ENCODE measurements at regions not wholly inside any gene's neighbourhood (a gene's known extent, or its start where the extent isn't known, plus 50 kb on each side); places are given as distances from the start of the nearest gene placed in this dataset.

DNA sequence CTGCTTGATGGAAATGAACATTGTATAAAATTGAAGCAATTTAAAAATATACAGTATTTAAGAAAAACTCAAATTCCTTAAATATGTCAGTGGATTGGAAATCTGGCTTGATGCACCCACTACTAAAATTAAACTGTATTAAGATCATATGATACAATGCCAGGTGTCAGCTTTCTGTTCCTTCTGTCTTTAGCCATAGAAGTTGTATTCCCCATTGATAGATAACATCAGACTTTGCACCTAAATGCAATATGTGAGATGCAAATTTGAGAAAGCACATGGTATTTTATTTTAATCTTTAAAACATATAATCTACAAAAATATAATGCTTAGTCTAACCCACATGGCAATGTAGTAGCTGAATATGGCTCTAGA lies 697.4 kb upstream of the WWC1 start:
- no peak for DNase-seq (ENCODE audit: extremely low read depth in 1 of 2, low read depth in 1 of 2)

DNA sequence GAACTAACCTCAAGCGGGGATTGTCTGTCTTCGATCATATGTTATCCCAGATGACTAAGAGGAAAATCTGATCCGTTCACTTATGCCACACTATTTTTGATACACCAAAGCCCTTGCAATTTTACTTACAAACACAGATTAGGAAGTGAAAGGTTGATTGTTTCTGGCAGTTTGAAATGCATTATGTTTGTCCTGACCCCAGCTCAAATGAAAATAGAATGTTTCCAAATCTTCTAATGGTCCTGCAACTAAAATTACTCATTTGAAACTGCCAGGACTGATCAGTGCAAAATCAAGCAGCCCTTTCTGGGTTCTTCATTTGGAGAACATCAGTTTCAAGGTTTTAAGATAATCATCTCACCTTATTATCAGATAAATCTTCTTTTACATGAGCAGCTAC lies 696.7 kb upstream of the WWC1 start:
- no peak for DNase-seq (ENCODE audit: extremely low read depth in 1 of 2, low read depth in 1 of 2)

DNA sequence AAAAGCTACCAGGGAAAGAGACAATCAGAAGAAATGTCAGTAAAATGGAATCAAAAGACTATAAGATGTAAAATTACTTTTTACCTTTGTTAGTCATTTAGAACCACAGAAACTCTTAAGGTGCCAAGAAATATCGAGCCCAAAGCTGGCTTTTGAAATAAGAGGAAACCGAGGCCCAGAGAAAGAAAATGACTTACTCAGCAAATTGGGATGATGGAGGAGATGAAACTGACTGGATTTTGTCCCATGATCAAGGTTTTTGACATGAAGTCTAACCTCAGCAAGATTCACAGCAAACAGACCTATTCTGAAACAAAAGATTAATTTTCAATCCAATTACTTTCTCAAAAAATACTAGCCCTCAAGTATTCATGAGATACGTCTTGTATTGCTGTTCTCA lies 696.2 kb upstream of the WWC1 start:
- DNase-seq (ENCODE audit: extremely low read depth in 1 of 2, low read depth in 1 of 2): no peak

DNA sequence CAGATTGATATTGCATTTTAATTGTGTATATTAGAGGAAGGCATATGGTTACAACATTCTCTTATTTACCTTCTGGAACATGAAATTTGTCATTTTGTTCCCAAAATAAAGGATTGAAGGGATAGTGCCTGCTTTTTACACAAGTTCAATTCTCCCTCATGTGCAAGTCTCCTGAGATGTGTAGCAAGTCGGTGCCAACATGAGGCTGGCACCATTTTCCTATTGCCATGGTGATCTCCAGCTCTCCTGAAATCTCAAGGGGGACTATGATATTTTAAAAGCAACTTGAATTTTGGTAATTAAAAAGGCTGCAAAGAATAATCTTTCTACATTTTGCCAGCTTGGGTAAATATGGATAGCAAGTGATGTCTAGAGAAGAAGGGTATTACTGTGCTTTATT lies 693.3 kb upstream of the WWC1 start:
- no peak for DNase-seq (ENCODE audit: extremely low read depth in 1 of 2, low read depth in 1 of 2)

DNA sequence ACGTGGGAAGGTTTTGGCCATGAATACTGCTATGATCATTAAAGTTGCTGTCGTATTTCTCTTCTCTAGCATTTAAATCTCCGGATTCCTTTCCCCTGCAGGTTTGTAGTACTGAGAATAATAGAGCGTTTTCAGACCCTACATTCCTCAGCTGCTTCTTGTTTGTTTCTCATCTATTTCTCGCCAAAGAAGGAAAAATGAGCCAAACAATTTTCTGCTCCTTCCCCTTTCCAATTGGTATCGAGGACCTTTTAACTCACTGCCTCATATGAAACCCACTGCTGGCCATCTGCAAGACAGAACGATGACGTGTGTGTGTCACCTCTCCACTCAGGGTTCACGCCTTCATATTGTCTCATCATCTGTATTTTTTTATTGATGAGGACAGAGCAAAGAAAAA lies 689.4 kb upstream of the WWC1 start:
- DNase-seq (ENCODE audit: extremely low read depth in 1 of 2, low read depth in 1 of 2): no peak

DNA sequence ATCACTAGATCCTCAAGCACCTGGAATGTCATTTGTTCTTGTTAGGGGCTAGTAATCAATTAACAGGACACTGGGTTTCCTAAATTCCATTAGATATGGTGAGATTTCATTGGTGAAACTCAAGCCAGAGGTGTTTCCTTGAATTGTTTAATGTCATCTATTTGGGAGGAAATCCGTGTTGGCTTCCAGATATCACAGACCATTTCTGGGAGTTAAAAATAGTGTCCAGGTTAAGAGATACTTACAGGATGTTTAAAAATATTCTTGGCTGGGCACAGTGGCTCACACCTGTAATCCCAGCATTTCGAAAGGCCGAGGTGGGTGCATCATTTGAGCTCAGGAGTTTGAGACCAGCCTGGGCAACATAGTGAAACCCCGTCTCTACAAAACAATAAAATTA lies 688.3 kb upstream of the WWC1 start:
- no peak for DNase-seq (ENCODE audit: extremely low read depth in 1 of 2, low read depth in 1 of 2)

DNA sequence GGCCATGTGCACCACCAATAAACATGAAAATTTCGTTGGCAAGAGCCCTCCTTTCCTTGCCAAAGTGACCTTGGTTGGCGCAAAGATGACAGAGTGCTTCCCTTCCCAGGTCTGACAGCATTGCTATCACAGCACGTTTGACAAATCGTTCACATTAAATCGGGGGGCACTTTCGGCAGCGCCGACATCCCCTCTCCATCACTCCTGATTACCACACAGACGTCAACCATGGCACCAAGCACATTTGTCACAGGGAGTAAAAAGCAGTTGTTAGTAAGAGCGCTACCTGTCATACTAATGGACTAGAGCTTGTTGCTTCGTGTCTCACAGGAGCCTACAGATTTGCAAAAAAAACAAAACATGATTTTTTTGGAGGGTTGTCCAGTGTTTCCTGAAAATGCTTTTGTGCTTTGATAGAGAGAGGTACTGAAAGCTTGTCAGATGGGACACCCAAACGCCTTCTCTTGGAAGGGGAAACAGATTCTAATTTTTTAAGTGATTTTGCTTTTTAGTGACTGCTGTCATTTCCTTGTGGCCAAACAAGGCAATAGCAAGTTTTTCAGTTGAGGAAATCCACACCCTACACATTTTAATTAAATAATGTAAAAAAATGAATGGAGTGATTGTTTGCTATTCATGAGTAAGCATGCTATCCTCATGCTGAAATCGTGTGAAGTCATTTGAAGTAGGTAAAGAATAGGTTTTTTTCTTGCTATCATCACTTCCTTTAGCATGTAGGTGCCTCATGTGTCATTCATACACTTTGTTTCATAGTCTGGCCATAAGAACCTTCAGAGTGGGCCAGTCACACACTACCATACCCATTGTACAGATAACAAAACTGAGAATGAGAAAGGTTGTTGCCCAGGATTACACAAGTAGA lies 682.8 kb upstream of the WWC1 start:
- no peak for DNase-seq (ENCODE audit: extremely low read depth in 1 of 2, low read depth in 1 of 2)

DNA sequence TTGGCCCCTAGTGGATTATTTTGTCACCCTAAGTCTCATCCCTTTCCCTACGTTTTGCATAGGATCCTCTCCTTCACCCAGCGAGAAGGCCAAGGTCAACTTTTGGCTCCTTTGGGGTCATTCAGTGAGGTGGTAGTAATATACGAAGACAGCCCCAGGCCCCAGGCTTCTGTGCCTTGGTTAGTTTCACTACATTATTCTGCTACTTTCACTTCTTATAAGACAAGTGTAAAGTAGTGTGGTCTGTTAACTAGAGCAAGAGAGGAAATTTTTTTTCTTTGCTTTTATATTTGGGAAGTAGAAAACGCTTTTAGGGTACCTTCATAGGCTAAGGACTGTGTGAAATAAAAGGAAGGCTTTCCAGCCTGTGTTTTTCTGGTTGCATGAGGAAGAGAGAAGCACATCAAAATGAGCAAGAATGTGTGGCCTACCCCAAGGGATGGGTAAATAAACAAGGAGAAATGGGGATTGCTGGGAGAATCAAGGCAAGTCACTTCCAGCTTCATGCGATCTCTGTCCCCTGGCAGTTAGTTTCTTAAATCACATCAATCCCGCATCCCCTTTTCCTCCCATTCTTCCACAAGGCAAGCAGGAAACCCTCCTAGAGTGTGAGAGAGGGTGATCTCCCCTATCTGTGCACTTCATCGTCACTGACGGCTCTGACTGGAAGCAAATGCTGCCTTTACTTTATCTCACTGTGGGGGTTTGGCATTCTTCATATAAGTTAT lies 677.0 kb upstream of the WWC1 start:
- DNase-seq (ENCODE audit: extremely low read depth in 1 of 2, low read depth in 1 of 2): no peak

DNA sequence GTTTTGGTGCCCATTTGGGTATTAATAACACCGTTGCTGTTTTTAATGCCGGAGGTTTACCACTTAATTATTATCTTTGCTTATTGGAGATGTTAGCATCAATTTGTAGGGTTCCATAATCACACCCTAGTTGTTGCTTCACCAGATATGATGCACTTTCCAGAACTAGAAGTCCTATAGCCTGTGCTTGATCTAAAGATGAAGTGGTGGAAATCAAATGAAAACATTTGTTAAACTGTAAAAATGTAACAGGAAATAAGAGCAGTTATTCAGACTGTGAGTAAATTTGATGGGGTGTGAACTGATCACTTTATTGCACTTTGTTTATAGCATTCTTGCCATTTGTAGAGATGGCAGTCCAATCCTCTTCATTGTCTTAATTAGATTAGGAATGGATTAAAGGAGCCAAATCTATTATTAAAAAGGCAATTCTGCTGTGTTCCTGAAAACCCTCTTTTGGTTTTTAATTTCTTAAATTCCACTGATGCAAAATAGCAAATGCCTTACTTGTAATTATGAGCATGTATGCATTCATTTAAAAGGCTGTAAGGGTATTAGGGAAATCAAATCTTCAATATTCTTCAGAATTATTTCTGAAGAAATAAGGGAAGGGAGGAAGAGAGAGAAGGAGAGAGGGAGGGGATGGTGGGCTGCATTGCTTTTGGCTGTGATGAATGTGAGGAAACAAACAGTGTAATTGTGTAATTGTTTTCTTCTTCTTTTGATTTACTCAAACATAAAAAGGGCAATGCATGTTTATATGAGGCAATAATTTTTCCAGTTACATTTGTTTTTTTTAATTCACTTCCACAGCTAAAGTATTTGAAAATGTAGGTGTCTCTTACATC lies 675.2 kb upstream of the WWC1 start:
- DNase-seq (ENCODE audit: extremely low read depth in 1 of 2, low read depth in 1 of 2): no peak

DNA sequence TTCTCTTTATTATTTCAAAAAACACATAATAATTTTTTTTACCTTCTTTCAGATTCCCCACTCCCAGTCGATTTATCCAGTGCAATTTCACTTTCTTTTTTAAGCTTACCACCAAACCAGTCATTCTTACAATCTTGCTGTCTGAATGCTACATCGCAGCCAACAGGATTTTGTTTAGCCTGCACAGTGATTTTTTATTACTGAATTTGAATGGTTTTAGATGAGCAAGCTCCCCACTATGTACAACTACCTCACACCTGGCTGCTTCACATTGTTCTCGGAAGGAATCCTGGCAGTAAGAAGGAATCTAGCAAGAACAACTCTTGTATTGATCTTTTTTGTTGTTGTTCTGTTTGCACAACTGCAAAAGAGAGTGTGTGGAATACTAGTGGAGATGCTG lies 668.1 kb upstream of the WWC1 start:
- no peak for DNase-seq (ENCODE audit: extremely low read depth in 1 of 2, low read depth in 1 of 2)

DNA sequence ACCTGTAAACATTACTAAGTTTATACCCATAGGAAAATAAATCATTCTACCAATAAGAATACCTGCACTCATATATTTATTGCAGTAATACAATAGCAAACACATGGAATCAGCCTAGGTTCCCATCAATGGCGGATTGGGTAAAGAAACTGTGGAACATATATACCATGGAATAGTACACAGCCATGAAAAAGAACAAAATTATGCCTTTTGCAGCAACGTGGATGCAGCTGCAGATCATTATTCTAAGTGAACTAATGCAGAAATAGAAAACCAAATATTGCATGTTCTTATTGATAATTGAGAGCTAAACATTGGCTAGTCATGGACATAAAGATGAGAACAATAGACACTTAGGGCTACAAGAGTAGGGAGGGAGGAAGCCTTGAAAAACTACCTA lies 667.4 kb upstream of the WWC1 start:
- no peak for DNase-seq (ENCODE audit: extremely low read depth in 1 of 2, low read depth in 1 of 2)

DNA sequence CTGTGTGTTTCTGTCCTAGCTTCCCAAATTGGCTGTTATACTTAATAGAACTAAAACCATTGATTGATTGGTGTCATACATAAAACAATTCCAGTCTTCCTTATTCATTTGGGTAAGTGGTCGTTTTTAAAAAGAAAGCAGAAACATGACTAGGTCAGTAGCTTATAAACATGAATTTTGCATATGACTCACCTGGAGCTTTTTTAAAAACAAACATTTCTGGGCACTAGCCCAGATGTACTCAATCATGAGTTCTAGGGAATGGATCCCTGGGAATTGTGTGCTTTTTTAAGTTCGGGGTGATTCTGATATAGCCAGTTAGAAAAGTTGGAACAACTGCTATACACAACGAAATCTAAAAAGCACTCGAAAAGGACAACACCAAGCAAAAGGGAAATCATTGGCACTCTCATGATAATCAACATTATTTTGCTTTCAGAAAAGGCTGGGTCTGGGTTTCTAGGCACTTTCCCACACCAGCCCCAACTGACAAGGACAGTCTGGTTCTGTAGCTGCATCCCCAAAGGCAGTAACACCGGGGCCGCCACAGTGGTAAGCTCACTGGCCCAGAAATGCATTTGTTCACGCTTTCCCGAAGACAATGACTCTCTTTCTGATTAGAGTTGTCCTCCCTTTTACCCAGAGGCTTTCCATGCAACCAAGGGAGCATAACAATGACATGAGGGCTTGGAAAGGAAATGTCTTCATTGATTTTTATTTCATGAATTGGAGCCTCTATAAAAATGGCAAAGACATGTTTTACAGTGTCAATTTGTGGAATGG lies 664.9 kb upstream of the WWC1 start:
- DNase-seq (ENCODE audit: extremely low read depth in 1 of 2, low read depth in 1 of 2): no peak

DNA sequence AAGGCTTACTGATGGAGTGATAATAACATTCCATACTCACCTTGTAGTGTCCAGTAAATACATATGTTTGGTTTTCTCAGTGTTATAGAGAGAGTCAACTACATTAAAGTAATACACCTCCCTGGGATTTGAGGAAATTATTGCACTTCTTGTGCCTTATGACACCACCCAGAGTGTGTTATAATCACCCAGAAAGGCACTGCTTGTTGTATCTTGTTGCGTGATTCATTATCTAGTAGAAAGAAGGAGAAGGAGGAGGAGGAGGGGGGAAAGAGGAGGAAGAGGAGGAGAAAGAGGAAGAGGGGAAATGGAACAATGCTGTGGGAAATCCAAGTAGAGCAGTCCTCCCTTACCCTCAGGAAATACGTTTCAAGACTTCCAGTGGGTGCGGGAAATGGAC lies 661.8 kb upstream of the WWC1 start:
- DNase-seq (ENCODE audit: extremely low read depth in 1 of 2, low read depth in 1 of 2): no peak

DNA sequence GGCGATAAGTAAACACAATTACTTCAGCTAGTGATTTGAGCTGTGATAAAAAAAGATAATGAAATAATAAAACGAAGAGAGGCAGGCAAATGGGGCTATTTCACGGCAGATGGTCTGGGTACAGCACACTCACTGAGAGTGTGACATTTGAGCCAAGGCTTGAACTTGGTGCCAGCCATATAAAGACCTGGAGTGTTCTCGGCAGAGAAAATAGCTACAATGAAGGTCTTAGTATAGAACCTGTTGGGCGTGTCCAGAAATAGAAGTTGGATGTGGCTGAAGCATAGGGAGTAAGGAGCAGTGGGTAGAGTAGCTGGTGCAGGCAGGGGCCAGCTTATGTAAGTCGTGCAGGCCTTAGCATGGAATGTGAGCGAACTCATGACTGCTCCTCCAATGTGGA lies 660.3 kb upstream of the WWC1 start:
- no peak for DNase-seq (ENCODE audit: extremely low read depth in 1 of 2, low read depth in 1 of 2)

DNA sequence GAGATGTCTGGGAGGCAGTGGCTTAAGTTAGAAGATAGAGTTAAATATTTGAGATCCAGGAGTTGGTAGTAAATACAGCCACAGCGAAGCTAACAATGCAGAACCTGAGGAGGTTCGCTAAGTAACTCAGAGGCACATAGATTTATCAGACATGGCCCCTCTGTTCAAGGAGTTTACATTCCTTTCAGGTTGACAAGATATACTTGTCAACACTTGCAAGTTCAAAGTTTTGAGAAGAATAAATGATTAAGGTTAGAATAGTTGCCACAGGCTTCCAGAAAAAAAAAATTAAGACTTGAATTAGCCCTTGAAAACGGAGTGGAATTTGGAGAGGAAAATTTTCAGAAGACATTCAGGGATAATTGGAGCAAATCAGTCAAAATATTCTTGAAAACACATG lies 658.3 kb upstream of the WWC1 start:
- DNase-seq (ENCODE audit: extremely low read depth in 1 of 2, low read depth in 1 of 2): no peak

DNA sequence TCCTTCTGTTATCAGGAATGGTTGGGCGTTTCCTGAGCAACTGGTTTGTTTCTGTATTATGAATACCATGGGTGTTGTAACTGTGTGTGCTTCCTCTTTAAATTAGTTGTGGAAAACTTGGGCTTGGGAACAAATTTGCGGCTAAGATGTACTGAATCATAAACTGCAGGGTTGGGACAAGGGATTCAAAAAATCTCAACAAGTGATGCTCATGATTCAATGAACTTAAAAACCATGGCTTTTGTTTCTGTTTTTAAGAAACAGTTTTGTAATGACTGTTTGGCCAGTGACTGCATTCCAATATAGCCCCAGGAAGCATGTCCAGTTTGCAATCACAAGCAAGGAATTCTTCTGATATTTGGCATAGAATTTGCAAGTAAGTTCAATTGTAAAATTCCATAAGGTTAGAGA lies 657.5 kb upstream of the WWC1 start:
- no peak for DNase-seq (ENCODE audit: extremely low read depth in 1 of 2, low read depth in 1 of 2)

DNA sequence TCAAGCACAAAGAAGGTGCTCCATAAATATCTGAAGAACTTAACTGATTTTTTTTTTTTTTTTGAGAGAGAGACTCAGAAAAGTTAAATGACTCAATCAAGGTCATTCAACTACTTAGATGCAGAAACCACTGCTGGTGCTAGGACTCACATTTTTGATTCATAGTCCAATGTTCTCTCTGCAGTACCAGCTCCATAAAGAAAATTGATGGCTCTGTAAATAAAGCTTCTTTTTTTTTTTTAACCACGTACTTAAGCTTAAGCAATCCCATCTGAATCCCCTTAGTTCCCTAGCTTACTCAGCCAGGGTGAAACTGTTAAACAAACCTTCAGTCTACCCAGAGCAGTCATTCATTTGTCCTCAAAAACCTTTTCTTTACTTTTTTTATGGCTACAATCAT lies 657.0 kb upstream of the WWC1 start:
- DNase-seq (ENCODE audit: extremely low read depth in 1 of 2, low read depth in 1 of 2): no peak

DNA sequence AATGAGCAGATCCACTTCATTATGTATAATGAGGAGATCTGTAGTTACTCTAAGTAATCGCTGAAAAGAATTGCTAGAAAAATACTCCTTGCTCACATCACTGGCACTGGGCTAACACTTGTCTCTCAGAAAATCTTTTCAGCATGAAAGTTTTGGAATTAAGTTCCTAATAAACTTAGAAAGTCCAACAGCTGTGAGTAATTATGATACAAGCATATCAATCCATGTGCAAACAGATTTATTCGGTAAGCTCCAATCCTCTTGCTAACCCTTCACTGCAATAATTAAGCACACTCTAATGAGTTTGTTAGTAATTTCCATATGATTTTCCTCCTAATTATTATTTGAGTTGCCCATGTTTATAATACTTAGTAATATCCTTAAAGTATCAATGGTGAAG lies 652.6 kb upstream of the WWC1 start:
- no peak for DNase-seq (ENCODE audit: extremely low read depth in 1 of 2, low read depth in 1 of 2)

DNA sequence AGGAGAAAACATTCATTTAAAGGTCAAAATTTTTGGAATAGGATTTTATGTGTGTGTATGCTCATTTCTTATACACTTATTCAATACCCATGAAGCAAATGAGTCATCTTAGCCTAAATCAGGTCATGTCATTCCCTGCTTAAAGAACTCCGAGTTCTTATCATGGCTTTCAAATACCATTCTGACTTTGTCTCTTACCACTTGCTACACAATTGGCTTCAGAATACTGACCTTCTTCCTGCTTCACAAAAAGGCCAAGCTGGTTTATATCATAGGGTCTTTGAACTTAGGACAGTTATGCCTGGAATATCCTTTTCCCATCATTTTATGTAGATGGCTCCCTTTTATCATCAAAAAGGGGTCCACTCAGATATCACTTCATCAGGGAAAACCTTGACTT lies 652.2 kb upstream of the WWC1 start:
- DNase-seq (ENCODE audit: extremely low read depth in 1 of 2, low read depth in 1 of 2): no peak

DNA sequence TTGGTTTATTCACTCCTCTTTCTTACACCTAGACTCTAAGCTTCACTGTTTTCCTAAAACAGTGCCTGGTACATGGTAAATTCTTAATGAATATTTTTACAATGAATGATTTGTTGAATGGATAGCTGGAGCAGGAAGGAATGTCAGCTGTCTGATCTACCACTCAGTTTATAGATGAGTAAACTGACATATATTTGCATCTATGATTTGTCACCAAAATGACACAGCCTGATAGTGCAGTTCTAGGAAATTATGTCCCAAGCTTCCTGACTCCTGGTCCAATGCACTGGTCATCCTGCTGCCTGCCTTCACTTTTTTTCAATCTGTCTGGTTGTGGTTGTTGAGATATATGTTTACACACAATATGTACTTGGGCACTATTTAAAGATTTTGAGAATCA lies 651.7 kb upstream of the WWC1 start:
- no peak for DNase-seq (ENCODE audit: extremely low read depth in 1 of 2, low read depth in 1 of 2)

DNA sequence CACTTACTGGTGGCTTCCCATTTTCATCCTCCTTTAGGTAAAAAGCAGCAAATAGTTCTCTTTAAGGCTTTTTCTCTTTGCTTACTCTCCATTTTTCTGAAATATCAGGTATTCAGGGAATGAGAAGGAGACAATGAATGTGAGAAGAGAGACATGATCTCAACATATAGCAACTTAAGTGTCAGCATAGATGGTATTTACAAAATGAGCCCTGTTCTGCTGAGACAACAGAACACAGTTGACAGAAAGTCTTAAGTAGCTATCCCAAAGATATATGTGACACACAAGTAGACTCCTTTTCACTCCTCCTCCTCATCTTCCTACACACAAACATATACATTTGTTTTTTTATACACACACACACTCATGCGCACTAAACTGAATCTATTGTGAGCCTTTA lies 649.3 kb upstream of the WWC1 start:
- DNase-seq (ENCODE audit: extremely low read depth in 1 of 2, low read depth in 1 of 2): no peak
